Muscle layer of colon (tissue), 2 donors: ENCODE measurements at regions not wholly inside any gene's neighbourhood (a gene's known extent, or its start where the extent isn't known, plus 50 kb on each side); places are given as distances from the start of the nearest gene placed in this dataset.

ENCODE experiments used
- H3K27ac ChIP-seq: one replicate; pipeline ENCODE4 v1.7.0; 2013; ENCODE audit warnings: low read depth, mild to moderate bottlenecking, low read length, moderate library complexity
- H3K27me3 ChIP-seq, 2 donors: one replicate each; pipeline ENCODE4 v1.7.0; 2013; ENCODE audit warnings: low read length in 2 of 2, mild to moderate bottlenecking in 2 of 2; ENCODE audit not compliant: insufficient read depth in 2 of 2, control insufficient read depth in 1 of 2
- H3K36me3 ChIP-seq: one replicate; pipeline ENCODE4 v1.7.0; 2013; ENCODE audit warnings: mild to moderate bottlenecking, low read length; ENCODE audit not compliant: insufficient read depth
- H3K4me1 ChIP-seq: one replicate; pipeline ENCODE4 v1.7.0; 2013; ENCODE audit warnings: mild to moderate bottlenecking, low read length; ENCODE audit not compliant: insufficient read depth
- H3K4me3 ChIP-seq, 2 donors: one replicate each; pipeline ENCODE4 v1.7.0; 2013; ENCODE audit warnings: low read length in 2 of 2, low read depth in 1 of 2, mild to moderate bottlenecking in 1 of 2, moderate library complexity in 1 of 2
- H3K9ac ChIP-seq: one replicate; pipeline ENCODE4 v1.7.0; 2013; ENCODE audit warnings: low read length
- H3K9me3 ChIP-seq: one replicate; pipeline ENCODE4 v1.7.0; 2013; ENCODE audit warnings: mild to moderate bottlenecking, low read length
- donor health status: abdominal sarcoma.
- donor health status: Adenocarcinoma of cecum.

DNA sequence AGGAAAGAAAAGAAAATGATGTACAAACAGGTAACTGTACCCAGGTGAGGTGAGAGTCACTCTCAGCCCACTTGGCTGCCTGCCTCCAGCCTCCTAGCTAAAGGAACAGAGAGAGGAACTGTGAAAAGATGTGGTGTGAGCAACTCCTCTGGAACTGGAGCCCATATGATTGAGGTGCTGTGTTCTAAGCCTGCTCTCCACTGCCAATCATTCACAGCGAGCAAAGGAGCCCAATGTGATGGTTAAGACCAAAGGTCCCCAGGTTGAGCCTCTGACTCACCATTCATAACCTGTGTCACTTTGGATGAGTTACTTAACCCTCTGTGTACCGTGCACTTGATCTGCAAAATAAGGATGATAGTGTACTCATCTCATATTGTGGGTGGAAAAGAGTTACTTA is 868.1 kb upstream of the AUTS2 start:
- H3K27ac ChIP-seq: no peak overlapping the region
- no peak overlapping the region for H3K4me3 ChIP-seq
- H3K9me3 ChIP-seq: no peaks in the 10 kb centered on the region
- H3K4me1 ChIP-seq: peaks cover 5% of the 10 kb centered on the region
- H3K27me3 ChIP-seq: no peaks in the 10 kb centered on the region
- no peak overlapping the region for H3K9ac ChIP-seq
- H3K36me3 ChIP-seq: no peaks in the 10 kb centered on the region

- Histone ChIP-seq H3K9me3 (no peaks in the 10 kb centered on the region), H3K4me1 (peaks cover 5% of the 10 kb centered on the region), H3K36me3 (no peaks in the 10 kb centered on the region), H3K27me3 (no peaks in the 10 kb centered on the region), H3K27ac (no peak overlapping the region), H3K4me3 (no peak overlapping the region), H3K9ac (no peak overlapping the region)
Observed at GRCh38 chr7:68730964-68731363, 867.3 kb upstream of the AUTS2 start.

DNA sequence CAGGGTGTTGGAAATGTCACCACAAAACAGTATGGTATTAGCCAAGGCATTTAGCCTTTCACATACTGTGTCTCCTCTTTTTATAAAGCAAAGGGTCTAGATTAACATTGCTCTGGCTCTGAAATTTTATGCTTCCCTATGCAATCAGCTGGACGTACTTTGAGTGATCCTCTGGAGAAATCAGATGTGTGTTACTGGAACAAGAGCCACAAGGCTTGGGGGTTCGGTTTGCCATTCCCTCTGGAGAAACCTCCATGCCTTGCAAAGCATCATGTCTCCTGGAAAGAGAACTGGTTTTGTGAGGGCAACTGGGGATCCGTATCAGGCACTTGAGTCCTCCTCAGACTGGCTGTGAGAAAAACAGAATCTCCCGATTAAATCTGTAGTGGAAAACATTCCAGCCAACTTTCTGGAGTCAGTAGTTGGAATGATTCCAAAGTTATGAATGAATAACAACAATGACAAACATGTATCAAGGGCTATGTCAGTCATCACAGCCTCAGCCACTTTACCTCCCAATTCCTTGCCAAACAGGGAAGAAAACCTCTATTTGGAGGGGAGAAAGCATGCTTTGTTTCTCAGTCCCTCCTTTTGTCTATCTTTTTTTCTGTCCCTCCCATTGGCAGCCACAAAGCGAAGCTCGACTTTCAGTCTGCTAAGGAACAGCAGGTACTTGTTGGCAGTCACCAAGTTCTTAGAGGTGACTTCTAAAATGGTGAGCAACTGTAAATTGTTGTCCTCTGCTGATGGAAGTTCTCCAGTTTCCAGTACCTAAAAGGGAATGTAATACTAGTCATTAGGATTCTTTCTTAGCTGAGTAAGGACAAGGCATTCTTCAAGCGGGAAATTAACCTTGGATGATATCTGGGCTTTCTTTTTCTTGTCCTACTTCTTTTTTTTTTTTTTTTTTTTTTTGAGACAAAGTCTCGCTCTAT is 864.8 kb upstream of the AUTS2 start:
- no peak overlapping the region for H3K4me3 ChIP-seq
- H3K9ac ChIP-seq: no peak overlapping the region
- no peaks in the 10 kb centered on the region for H3K9me3 ChIP-seq
- peaks cover 5% of the 10 kb centered on the region for H3K4me1 ChIP-seq
- no peak overlapping the region for H3K27ac ChIP-seq
- H3K27me3 ChIP-seq: no peaks in the 10 kb centered on the region
- no peaks in the 10 kb centered on the region for H3K36me3 ChIP-seq

DNA sequence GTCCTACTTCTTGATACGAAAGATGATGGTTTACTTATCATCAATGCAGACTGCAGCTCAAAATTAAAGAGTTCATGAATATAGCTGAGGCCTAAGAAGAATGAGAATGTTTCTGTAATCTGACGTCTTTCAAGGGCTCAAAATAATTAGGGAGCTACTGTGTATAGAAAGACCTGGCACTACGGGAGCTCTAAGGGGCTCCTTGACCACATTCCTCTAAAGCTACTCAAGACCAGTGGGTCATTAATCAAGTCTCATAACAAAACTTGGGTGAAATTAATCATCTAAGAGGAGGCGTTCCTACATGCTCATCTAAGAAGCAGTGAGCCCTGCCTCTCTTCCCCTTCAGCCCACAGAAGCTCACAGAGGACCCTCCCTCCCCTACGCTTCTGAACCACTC is 863.8 kb upstream of the AUTS2 start:
- Histone ChIP-seq H3K4me3 (no peak overlapping the region), H3K27ac (no peak overlapping the region), H3K27me3 (no peaks in the 10 kb centered on the region), H3K9ac (no peak overlapping the region), H3K4me1 (peaks cover 5% of the 10 kb centered on the region), H3K36me3 (no peaks in the 10 kb centered on the region), H3K9me3 (no peaks in the 10 kb centered on the region)

GRCh38 chr7:68739306-68739705 is 859.0 kb upstream of the AUTS2 start:
- Histone ChIP-seq H3K36me3 (no peaks in the 10 kb centered on the region), H3K4me3 (no peak overlapping the region), H3K4me1 (no peaks in the 10 kb centered on the region), H3K27me3 (no peaks in the 10 kb centered on the region), H3K27ac (no peak overlapping the region), H3K9me3 (no peaks in the 10 kb centered on the region), H3K9ac (no peak overlapping the region)

DNA sequence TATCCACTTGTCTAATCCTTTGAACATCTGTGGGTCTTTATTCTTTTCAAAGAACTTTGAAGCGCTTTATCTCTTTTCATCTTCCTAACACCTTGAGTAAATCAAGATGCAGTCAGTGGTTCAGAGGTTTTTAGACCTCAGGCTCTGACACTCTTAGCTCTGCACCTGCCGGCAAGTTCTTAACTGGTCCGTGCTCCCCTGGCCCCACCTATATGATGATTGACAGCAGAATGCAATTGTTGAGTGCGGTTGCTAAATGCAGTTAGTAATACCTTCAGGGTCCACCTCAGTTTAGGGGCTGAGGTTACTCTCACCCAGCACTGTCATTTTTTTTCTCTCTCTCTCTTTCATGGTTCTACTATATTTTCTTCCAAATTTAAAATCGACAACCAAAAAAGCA is 854.2 kb upstream of the AUTS2 start:
- Histone ChIP-seq H3K27ac (no peak overlapping the region), H3K9ac (no peak overlapping the region), H3K4me3 (no peak overlapping the region), H3K9me3 (no peaks in the 10 kb centered on the region), H3K4me1 (no peaks in the 10 kb centered on the region), H3K27me3 (no peaks in the 10 kb centered on the region), H3K36me3 (no peaks in the 10 kb centered on the region)

DNA sequence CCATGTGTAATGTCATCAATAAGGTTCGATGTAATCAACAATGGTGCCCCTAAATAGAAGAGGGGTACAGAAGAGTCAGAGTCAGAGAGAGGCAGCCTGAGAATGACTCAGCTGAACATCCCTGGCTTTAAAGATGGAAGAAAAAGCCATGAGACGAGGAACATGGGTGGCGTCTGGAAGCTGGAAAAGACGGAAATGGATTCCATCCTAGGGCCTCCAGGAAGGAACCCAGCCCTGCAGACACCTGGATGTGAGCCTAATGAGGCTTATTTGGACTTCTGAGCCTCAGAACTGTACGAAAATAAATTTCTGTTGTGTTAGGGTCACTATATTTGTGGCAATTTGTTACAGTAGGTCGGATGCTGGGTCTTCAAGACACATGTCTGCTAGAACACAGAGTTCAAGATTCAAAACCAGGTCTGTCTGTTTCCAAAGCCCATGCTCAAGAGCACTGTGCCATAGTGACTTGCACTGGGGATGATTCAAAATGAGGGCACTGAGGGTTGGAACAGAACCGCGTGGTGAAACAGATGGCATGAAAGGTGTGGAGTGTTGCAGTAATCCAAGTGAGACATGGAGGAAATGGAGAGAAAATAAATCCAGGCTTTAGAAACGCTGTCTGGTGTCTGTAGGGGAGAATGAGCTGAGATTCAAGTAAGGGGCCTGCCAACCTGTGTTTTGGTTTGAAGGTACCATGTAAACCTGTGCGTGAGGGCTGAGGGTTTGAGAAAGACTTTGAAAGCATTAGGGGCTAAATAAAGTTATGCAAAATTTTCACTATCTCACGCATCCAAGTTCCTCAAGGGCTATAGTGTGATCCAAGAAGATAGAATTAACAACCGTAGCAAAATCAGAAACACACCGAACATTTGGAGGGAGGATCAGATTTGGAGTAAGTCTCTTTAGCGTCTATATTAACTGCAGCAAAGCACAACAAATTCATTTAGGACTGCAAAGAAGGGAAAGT is 849.1 kb upstream of the AUTS2 start:
- no peaks in the 10 kb centered on the region for H3K27me3 ChIP-seq
- H3K4me3 ChIP-seq: no peak overlapping the region
- H3K9me3 ChIP-seq: no peaks in the 10 kb centered on the region
- no peaks in the 10 kb centered on the region for H3K36me3 ChIP-seq
- no peak overlapping the region for H3K27ac ChIP-seq
- H3K4me1 ChIP-seq: no peaks in the 10 kb centered on the region
- H3K9ac ChIP-seq: no peak overlapping the region

- Histone ChIP-seq H3K36me3 (no peaks in the 10 kb centered on the region), H3K27me3 (no peaks in the 10 kb centered on the region), H3K9me3 (no peaks in the 10 kb centered on the region), H3K27ac (no peak overlapping the region), H3K4me3 (no peak overlapping the region), H3K4me1 (no peaks in the 10 kb centered on the region), H3K9ac (no peak overlapping the region)
Observed at GRCh38 chr7:68752485-68753178, 845.6 kb upstream of the AUTS2 start.

DNA sequence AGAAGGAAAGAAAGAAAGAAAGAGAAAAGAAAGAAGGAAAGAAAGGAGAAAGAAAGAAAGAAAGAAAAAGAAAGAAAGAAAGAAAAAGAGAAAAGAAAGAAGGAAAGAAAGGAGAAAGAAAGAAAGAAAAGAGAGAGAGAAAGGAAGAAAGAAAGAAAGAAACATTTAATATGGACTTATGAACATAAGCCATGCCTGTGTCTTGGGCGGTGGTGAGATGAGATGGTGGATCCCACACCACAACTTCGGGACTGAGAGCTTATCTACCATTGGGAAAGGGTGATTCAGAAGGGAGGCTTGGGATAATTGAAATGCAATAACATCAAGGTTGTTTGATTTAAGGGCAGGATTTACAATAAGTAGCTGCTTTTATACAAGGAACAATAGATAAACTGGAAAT is 843.9 kb upstream of the AUTS2 start:
- no peaks in the 10 kb centered on the region for H3K27me3 ChIP-seq
- no peak overlapping the region for H3K4me3 ChIP-seq
- no peak overlapping the region for H3K27ac ChIP-seq
- H3K9me3 ChIP-seq: no peaks in the 10 kb centered on the region
- no peaks in the 10 kb centered on the region for H3K4me1 ChIP-seq
- H3K36me3 ChIP-seq: no peaks in the 10 kb centered on the region
- no peak overlapping the region for H3K9ac ChIP-seq

DNA sequence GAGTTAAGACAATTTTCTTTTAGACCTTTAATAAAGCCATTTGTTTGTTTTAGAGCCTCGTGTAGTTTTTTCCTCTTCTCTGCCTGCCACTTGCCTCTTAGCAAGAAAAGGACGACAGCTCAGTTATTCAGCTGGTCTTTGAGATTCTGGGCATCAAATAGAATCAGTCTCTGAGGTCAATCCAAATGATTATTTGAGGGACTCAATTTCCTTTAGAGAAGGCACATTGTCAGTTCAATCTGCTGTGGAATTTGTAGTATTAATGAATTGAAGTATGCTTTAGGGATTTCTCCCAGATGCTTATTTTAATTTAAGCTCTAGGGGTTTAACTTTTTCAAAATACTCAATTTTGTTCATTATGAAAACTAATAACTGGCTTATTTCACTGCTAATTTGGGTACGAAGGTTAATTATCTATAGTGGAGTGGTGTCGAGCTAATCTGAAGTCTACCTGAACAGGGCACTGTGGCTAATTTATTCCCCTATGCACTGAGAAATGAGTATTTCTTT is 841.2 kb upstream of the AUTS2 start:
- H3K9ac ChIP-seq: no peak overlapping the region
- no peaks in the 10 kb centered on the region for H3K4me1 ChIP-seq
- no peaks in the 10 kb centered on the region for H3K36me3 ChIP-seq
- no peak overlapping the region for H3K27ac ChIP-seq
- no peak overlapping the region for H3K4me3 ChIP-seq
- no peaks in the 10 kb centered on the region for H3K9me3 ChIP-seq
- no peaks in the 10 kb centered on the region for H3K27me3 ChIP-seq

GRCh38 chr7:68760556-68760955 is 837.7 kb upstream of the AUTS2 start:
- no peak overlapping the region for H3K4me3 ChIP-seq
- H3K36me3 ChIP-seq: no peaks in the 10 kb centered on the region
- no peak overlapping the region for H3K27ac ChIP-seq
- H3K4me1 ChIP-seq: no peaks in the 10 kb centered on the region
- no peaks in the 10 kb centered on the region for H3K9me3 ChIP-seq
- H3K9ac ChIP-seq: no peak overlapping the region
- H3K27me3 ChIP-seq: no peaks in the 10 kb centered on the region
